ENCODE measurements at regions not wholly inside any gene's neighbourhood (a gene's known extent, or its start where the extent isn't known, plus 50 kb on each side); places are given as distances from the start of the nearest gene placed in this dataset.

DNA sequence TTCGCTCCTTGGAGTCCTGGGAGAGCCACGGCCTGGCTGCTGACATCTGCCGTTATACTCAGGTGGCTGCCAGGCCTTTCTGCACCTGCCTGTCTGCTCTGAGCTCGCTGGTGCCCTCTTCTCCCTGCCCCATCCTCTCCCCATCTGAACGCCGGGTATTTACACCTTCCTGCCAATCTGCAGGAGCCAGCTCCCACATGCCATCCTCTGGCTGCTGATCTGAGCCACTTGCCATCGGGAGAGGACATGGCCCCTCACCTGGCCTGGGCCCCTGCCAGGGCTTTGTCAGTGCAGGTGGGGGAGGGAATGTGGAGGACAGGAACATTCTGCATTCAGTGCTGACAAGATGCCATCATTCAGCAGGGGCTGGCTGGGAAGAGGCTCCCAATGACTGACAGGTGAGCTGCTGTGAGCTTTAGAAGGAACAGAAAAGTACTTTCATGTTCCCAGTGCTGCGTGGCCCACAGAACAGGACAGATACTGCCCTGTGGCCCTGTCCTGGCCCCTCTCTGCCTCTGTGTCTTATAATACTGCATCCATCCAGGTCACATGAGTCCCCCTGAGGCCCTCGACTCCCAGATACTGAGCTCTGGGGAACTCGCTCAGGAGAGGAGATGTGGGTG lies 96.3 kb upstream of the ZNF469 start:
- TF ChIP-seq, protein P1, sequence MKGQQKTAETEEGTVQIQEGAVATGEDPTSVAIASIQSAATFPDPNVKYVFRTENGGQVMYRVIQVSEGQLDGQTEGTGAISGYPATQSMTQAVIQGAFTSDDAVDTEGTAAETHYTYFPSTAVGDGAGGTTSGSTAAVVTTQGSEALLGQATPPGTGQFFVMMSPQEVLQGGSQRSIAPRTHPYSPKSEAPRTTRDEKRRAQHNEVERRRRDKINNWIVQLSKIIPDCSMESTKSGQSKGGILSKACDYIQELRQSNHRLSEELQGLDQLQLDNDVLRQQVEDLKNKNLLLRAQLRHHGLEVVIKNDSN (CRISPR knock-in tag; IDR thresholded peaks at IDR 0.05): no peak
- TF ChIP-seq, protein P2, sequence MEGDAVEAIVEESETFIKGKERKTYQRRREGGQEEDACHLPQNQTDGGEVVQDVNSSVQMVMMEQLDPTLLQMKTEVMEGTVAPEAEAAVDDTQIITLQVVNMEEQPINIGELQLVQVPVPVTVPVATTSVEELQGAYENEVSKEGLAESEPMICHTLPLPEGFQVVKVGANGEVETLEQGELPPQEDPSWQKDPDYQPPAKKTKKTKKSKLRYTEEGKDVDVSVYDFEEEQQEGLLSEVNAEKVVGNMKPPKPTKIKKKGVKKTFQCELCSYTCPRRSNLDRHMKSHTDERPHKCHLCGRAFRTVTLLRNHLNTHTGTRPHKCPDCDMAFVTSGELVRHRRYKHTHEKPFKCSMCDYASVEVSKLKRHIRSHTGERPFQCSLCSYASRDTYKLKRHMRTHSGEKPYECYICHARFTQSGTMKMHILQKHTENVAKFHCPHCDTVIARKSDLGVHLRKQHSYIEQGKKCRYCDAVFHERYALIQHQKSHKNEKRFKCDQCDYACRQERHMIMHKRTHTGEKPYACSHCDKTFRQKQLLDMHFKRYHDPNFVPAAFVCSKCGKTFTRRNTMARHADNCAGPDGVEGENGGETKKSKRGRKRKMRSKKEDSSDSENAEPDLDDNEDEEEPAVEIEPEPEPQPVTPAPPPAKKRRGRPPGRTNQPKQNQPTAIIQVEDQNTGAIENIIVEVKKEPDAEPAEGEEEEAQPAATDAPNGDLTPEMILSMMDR (IDR thresholded peaks at IDR 0.05): no peak
- TF ChIP-seq CREM (CRISPR knock-in tag; IDR thresholded peaks at IDR 0.05): no peak
- TF ChIP-seq, protein P3, sequence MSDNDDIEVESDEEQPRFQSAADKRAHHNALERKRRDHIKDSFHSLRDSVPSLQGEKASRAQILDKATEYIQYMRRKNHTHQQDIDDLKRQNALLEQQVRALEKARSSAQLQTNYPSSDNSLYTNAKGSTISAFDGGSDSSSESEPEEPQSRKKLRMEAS (CRISPR knock-in tag; IDR thresholded peaks at IDR 0.05): no peak
- no peak for TF ChIP-seq TCF7 (CRISPR knock-in tag; IDR thresholded peaks at IDR 0.05; ENCODE audit: low read depth)

Measured in WTC11 (cell line).